ENCODE measurements at regions not wholly inside any gene's neighbourhood (a gene's known extent, or its start where the extent isn't known, plus 50 kb on each side); places are given as distances from the start of the nearest gene placed in this dataset.

DNA sequence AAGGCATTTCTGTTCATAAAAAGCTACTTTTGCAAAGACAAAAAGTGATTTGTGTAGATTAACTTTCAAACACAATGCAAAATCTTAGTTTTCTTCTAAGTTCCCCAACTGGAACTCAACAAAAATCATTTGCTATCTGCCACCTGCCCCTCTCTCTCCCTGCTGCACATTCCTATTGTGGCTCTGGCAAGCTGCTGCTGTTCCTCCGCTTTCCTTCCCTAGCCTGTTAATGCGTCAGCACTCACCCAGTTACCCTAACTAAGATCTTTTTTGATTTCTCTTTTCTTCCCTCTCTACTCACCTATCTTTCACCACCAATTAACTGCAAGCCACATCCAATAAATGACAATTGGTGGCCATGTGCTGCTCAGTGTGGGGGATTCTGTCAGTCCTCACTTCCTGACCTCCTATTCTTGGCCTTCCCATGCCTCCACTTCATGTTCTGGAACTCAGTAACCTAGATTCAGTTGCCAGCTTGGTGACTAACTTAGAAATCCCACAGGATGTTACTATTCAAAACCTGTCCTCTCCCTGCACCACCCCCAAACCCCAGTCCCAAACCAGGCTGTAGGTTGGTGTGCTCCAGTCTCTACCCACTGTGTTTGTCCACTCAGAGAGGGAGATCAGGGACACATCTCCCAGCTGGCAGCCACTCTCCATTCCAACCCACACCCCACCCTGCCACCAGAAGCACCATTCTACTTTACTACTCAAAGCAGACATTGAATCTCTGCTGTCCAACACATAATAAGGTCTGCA lies 140.2 kb upstream of the CTTNBP2 start:
- intact Hi-C loops (cut with micrococcal nuclease) = no loop called here

GRCh38 chr7:118022546-118022945 lies 149.3 kb upstream of the CTTNBP2 start:
- intact Hi-C loops (cut with micrococcal nuclease) = no loop called here

- intact Hi-C loops (cut with micrococcal nuclease) = no loop called here
Observed at GRCh38 chr7:118026791-118027190, 153.6 kb upstream of the CTTNBP2 start.

GRCh38 chr7:118028226-118028625 lies 155.0 kb upstream of the CTTNBP2 start:
- intact Hi-C loops (cut with micrococcal nuclease) = no loop called here

- intact Hi-C loops (cut with micrococcal nuclease) = no loop called here
Observed at GRCh38 chr7:118029826-118030422, 154.0 kb upstream of the LSM8 start.

DNA sequence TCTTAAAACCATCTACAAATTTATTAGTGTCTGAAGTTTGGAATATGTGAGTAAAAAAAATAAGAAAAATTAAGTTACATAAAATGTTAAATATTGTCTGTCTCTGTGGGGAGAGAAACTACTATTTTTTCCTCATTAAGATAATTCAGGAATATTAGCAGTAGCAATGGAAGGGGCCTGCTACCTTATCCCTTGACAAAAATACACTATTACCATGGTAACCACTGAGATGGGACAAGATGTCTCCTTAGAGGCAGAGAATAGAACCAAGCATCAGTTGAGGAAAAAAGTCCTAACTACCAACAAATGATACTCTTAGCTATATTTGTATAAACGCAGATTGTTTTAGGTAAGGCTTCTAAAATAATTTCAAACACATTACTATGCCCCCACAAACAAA lies 150.7 kb upstream of the LSM8 start:
- intact Hi-C loops (cut with micrococcal nuclease) = no loop called here

DNA sequence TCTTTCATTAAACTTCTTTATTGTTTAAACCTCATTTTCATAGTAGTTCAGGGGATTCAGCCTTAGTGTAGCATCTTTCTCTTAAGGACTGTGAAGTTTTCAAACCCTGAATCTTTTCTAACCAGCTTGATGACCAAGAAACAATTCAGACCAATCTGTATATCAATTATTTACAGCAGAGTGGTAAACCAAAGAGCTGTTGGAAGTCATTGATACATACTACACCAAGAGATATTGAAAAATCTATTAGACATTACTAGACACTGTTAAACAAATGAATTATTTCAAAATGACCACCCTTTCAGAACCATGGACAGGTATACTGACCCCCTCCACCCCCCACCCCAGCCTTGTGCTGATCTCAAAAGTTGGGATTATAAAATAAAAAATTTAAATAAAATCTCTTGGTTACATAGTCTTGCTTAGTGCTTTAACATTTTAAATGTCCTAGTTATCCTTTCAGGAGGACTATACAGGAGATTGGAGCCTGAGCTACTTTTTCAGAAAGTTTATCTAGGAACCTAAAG lies 143.9 kb upstream of the LSM8 start:
- intact Hi-C loops (cut with micrococcal nuclease) = no loop called here

DNA sequence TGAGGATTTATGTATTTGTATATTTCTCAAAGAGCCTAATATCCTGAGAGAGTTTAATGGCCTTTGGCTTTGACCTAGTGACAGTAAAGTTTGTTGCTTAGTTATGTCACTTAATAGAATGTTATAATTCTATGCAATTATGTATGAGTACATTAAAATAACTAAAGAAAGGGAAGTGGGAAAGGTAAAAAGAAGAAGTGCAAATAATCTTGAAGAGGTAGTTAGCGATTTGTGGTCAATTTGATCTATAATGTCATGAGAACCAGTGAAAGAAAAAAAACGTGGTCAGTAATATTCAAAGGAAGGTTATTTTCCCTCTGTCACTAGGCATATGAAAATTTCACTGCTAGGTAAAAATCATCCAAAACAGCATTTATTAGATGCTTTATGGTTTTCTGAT lies 143.4 kb upstream of the LSM8 start:
- intact Hi-C loops (cut with micrococcal nuclease) = no loop called here

DNA sequence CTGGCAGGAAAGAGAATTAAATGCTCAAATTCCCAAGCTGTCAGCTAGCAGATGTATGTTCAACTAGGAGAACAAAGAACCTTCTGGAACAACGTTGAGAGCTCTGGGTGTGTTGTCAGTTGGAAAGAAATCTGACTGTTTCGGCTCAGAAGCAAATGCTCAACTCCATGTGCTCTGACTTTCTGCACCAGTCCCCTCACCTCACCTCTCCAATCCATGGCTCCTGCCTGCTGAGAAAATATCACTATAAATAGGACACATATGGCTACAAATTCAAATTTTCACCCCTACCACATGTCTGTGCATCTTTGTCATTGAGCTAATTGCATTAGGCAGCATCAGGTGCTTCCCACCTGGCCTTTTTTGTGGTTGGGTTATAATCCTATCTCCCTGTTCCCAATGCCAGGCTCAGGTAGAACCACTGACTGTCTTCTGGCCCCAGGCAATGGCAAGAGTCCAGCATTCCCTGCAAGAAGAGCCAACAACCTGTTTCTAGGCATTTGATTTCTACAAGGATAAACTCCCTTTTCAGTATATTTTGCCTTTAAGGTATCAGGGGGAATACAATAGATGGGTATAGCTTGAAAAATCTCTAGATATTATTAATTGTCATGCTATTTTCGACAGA lies 142.6 kb upstream of the LSM8 start:
- intact Hi-C loops (cut with micrococcal nuclease) = no loop called here

DNA sequence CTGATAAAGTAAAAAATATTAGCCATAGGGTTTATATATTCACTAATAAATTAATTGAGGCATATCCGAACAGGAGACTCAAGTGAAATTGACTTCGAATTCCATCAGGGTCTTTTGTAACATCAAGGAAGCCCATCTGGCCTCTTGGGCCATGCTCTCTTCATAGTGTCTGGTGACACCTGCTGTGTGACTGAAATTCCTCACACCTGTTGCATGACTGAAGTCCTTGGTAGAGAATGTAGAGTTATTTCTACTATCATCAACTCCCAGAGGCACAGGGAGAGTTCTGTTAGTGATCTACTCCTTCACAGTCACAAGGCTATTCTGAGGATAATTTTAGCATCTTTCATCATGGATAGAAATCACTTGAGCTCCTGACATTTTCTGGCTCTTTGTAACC lies 138.3 kb upstream of the LSM8 start:
- intact Hi-C loops (cut with micrococcal nuclease) = no loop called here

DNA sequence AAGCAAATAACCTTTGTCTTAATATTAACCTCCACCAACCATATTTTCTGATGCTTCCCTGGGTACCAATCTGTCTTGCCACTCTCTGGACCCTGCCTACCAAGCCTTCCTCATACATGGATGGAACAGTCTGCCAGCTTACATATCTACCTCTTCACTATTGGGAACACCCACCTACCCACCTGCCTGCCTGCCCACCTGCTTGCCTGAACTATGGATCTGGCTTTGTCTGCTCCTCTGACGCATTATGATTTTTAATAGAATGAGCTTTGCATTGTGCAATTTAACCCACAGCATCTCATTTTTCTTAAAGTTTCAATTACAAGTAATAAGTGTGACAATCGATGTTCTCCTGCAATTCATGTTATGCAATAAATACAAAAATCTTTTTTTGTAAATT lies 137.9 kb upstream of the LSM8 start:
- intact Hi-C loops (cut with micrococcal nuclease) = no loop called here

- intact Hi-C loops (cut with micrococcal nuclease) = no loop called here
Observed at GRCh38 chr7:118046801-118047200, 137.2 kb upstream of the LSM8 start.

GRCh38 chr7:118052336-118052735 lies 131.6 kb upstream of the LSM8 start:
- intact Hi-C loops (cut with micrococcal nuclease) = no loop called here

DNA sequence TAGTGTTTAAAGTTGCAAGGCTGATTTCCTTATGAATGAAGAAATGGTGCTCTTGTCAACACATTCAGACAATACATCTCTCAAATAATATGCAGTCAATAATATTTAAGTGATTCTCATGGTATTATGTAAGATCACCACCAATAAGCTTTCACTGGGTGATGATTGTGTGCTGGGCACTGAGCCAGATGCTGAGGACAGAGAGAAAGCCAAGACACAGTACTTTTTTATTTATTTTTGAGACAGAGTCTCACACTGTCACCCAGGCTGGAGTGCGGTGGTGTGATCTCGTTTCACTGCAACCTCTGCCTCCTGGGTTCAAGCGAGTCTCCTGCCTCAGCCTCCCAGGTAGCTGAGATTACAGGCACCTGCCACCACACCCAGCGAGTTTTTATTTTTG lies 130.6 kb upstream of the LSM8 start:
- intact Hi-C loops (cut with micrococcal nuclease) = no loop called here

GRCh38 chr7:118054529-118054928 lies 129.4 kb upstream of the LSM8 start:
- intact Hi-C loops (cut with micrococcal nuclease) = no loop called here

GRCh38 chr7:118055647-118056046 lies 128.3 kb upstream of the LSM8 start:
- intact Hi-C loops (cut with micrococcal nuclease) = no loop called here

DNA sequence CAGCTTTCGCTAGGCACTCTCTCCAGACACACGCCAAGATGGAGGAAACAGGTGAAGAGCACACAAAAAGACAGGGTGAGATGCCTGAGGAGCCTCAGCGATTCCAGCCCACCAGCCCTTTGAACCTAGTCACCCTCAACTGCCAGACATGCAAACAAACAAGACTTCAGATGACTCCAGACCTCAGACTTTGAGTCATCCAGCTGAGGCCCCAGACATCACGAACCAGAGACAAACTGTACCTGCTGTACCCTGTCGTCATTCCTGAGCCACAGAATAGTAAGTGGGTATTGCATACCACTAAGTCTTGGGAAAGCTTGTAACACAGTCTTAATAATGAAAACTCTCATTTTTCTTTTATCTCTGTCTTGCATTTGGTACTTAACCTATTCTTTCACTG lies 126.6 kb upstream of the LSM8 start:
- intact Hi-C loops (cut with micrococcal nuclease) = no loop called here

DNA sequence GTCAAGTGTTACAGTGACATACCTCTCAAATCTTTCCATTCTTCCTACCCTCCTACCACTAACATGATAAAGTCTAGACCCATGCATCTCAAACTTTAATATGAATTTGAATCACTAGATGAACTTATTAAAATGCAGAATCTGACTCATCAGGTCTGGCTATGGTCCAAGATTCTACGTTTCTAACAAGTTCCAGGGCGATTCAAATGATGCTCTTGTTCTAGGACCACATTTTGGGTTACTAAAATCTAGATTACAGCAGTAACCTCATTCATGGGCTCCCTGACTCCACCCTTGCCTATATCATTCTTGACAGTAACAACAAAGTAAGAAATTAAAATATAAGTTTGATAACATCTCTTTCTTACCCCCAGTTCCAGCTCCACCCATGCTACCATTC lies 124.8 kb upstream of the LSM8 start:
- intact Hi-C loops (cut with micrococcal nuclease) = no loop called here

GRCh38 chr7:118060692-118061091 lies 123.3 kb upstream of the LSM8 start:
- intact Hi-C loops (cut with micrococcal nuclease) = no loop called here

DNA sequence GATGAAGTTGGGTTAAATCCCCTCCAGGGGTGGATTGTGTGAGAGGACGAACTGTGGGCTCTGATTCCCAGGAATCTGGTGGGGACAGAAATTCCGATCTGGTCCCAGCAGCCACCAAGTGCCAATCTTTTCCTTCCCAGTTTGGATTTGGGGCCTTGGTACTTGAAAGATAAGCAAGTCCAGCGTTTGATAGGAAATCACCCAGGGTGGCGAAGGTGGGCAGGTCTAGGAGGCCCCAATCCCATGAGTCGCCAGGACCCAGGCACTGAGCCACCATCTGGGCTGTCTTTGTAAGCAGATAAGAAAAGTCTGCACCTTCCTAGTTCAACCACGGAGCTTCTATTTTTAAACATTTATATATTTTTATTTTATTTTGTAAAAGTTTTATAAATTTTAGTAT lies 122.6 kb upstream of the LSM8 start:
- intact Hi-C loops (cut with micrococcal nuclease) = no loop called here

DNA sequence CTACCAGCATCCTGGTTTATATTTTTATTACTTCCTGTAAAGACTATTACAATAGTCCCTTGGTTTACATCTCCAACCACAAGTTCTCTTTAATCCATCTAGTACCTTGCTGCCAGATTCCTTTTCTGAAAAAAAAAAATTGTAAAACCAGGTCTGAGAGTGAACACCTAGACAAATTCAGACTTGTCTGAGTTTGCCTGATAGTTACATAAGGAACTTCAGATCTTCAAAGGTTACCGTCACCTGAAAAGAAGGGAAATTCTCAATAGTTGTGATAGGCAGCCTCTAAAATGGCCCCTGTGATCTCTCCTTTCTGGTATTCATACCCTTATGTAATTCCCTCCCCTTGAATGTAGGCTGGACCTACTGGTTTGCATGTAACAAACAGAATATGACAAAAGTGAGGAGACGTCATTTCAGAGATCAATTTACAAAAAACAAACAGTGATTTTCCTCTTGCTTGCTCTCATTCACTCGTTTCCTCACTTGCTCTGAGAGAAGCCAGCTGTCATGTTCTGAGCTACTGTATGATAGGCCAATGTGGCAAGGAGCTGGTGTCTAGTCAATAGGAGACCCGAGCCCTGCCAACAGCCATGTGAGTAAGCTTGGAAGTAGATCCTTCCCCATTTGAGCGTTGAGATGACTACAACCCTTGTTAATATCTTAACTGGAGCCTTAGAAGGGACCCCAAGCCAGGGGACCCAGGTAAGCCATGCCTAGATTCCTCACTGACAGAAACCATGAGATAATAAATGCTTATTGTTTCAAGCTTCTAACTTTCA lies 110.9 kb upstream of the LSM8 start:
- intact Hi-C loops (cut with micrococcal nuclease) = no loop called here

DNA sequence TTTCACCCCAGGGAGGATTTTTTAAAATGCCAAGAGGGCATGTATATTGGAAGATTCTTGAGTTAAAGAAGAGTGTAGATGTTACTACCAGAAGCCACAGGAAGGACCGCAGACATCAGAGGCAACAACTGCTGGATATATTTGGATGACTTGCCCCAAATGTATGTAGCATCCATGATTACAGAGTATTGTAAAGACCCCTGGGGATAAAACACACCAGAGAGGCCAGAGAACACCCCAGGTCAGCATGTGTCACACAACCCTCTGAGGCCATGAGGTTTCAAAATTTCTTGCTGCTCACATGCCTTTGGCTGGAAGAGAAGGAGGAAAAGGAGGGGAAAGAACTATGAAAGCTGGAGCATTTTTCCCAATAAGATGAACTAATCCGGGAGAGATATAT lies 108.0 kb upstream of the LSM8 start:
- intact Hi-C loops (cut with micrococcal nuclease) = no loop called here

Data from T-helper 1 cell treated with Interleukin-12 subunit alpha and Interleukin-12 subunit beta and Interleukin-4 antibody, amounts not matched to agents 30 ng/mL and 1 ng/mL, for 36 hours (primary cell).